ENCODE measurements at regions not wholly inside any gene's neighbourhood (a gene's known extent, or its start where the extent isn't known, plus 50 kb on each side); places are given as distances from the start of the nearest gene placed in this dataset.

- no peak for DNase-seq (ENCODE audit: low read depth)
These were observed 196.4 kb downstream of the SIM1 start for GRCh38 chr6:100268326-100268725.

DNA sequence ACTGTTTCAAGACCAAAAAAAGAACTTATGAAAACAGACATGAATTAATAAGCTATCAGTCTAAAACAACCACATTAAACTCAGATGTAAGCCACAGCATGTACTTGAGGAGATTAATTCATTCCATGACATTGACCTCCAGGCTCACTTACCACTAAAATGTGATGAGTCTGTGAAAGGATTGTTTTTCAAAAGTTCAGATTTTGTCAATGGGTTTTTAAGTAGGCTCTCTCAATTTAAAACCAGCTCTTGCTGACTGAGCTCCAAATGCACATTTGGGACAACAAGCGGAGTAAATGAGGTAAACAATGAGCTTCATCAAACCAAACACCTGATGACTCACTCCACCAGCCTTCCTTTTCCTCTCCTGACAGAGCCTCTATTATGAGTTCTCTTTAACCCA lies 197.0 kb downstream of the SIM1 start:
- no peak for DNase-seq (ENCODE audit: low read depth)

- no peak for DNase-seq (ENCODE audit: low read depth)
These were observed 198.0 kb downstream of the SIM1 start for GRCh38 chr6:100266494-100267401.

DNA sequence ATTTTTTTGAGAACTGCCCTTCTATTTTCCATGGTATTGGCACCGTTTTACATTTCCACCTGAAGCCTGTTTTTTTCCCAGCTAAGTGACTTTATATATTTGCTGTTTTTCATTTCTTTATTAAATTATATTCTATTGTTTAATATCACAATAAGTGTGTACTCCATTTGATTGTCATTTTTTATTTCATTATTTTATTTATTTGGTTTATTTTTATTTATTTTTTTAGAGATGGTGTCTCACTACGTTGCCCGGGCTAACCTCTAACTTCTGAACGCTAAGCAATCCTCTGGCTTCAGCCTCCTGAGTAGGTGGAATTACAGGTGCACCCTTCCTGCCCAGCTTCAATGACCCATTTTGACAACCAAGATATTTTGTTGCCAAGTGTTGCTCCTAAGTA lies 202.6 kb downstream of the SIM1 start:
- DNase-seq (ENCODE audit: low read depth) = no peak

DNA sequence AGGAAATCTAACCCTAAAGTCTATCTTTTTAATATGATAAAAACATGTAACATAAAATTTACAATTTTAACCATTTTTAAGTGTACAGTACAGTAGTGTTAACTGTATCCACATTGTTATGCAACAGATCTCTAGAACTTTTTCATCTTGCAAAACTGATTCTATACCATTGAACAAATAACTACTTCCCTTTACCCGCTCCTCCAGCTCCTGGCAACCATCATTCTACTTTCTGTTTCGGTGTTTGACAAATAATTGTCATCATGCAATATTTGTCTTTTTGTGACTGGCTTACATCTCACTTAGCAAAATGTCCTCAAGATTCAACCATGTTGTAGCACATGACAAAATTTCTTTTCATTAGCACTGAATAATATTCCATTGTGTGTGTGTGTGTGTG lies 203.2 kb downstream of the SIM1 start:
- no peak for DNase-seq (ENCODE audit: low read depth)

- DNase-seq (ENCODE audit: low read depth) = no peak
These were observed 204.1 kb downstream of the SIM1 start for GRCh38 chr6:100260584-100260983.

DNA sequence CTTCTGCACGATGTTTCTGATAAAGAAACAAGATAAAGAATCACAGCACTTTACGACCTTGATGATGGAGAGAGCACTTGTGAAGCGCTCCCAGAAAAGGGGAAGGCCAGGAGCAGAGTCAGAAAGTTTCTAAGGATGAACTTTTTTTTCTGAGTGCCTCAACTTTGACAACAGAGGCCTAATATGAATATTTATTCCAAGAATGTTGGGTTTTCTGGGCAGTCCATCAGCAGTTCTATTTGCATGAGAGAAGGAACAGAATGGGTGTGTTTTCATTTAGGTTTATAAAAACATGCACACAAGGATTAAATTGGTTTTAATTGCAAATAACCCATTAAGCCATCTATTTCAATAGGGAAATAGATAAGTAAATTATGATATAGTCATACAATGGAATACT lies 204.9 kb downstream of the SIM1 start:
- DNase-seq (ENCODE audit: low read depth) = no peak

DNA sequence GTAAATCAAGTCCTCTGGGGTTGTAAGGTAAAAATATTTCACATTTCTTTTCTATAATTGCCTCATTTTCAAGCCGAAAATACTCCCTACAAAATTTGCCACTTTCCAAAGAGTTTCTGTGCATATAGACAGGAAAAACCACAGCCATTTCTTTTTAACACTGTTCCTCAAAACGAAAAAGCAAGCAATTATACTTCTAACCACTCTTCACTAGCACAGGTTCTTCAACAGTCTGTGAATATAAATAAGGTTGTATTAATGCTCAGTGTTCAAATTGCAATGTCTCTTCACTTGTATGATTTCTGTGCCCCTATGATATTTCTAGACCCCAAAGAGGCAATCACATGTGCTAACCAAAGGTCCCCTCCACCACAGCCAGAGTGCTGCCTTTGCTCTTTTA lies 206.0 kb downstream of the SIM1 start:
- no peak for DNase-seq (ENCODE audit: low read depth)

- DNase-seq (ENCODE audit: low read depth) = no peak
These were observed 206.8 kb downstream of the SIM1 start for GRCh38 chr6:100257793-100258395.

- no peak for DNase-seq (ENCODE audit: low read depth)
These were observed 209.0 kb downstream of the SIM1 start for GRCh38 chr6:100255701-100256100.

GRCh38 chr6:100247123-100247522 lies 217.6 kb downstream of the SIM1 start:
- DNase-seq (ENCODE audit: low read depth) = no peak

DNA sequence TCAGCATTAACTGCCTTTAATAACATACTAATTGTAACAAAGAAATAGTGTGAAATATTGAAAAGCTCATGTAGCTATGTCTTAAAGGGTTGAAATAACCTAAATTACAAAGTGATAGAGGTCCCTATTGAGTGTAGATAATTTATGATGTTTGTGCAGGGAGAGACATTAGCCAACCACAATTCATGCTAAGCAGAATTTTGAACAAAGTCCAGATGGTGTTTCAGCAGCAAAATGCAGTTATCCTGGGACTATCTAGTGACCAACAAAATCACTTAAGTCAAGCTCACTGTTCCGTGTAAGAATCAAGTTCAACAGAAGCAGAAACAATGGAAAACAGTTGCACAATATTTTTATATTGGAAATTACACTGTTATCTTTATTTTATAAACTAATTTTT lies 218.5 kb downstream of the SIM1 start:
- DNase-seq (ENCODE audit: low read depth) = no peak

DNA sequence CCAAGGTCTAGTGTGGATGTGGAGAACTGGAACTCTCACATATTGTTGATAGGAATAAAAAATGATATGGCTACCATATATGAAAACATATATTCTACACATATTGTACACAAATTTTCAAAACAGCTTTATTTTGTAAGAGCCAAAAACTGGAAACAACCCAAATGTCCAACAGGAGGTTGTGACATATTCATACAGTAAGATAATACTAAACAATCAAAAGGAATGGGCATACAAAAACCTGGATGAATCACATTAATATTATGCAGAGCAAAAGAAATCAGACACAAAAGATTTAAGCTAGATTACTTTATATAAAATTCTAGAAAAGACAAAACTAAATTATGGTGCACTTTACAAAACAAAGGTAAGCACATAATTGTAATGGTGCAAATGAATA lies 223.9 kb downstream of the SIM1 start:
- DNase-seq (ENCODE audit: low read depth) = no peak

GRCh38 chr6:100237821-100238220 lies 226.9 kb downstream of the SIM1 start:
- DNase-seq (ENCODE audit: low read depth) = no peak

DNA sequence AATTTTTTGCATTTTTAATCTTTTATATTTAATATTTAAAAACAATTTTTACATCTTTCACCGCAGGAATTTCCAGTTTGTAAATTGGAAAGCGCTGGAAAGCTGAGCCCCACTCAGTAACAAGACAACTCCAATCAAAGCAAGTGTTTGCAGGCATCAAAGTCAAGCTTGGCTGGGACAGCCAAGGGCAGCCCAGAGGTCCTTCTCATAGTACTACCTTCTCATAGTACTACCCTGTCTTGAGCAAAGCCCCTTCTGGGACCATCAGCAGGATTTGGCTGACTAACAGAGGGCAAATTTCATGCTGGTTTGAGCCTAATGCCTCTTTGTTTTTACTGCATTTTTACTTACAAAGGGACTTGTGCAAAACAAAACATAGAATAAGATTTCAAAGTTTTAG lies 228.3 kb downstream of the SIM1 start:
- DNase-seq (ENCODE audit: low read depth) = no peak

GRCh38 chr6:100235631-100236030 lies 229.1 kb downstream of the SIM1 start:
- no peak for DNase-seq (ENCODE audit: low read depth)

- DNase-seq (ENCODE audit: low read depth) = no peak
These were observed 230.1 kb downstream of the SIM1 start for GRCh38 chr6:100234625-100235024.

GRCh38 chr6:100232781-100233573 lies 231.7 kb downstream of the SIM1 start:
- no peak for DNase-seq (ENCODE audit: low read depth)

DNA sequence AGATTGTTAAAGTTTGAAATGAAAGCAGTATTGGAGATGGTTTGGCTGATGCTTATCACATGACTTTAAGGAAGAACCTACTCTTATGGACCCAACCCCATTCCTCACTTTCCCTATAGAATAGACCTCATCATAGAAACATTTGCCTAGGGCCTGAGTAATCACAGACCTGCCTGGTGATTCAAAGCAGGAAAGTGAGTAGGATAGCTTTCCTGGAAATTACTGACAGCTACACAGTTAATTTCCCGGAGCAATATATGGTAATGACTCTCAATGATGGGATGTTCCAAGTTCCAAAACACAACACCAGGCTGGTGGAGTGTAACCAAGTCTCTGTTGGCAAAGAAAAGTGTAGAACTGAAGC lies 233.8 kb downstream of the SIM1 start:
- no peak for DNase-seq (ENCODE audit: low read depth)

DNA sequence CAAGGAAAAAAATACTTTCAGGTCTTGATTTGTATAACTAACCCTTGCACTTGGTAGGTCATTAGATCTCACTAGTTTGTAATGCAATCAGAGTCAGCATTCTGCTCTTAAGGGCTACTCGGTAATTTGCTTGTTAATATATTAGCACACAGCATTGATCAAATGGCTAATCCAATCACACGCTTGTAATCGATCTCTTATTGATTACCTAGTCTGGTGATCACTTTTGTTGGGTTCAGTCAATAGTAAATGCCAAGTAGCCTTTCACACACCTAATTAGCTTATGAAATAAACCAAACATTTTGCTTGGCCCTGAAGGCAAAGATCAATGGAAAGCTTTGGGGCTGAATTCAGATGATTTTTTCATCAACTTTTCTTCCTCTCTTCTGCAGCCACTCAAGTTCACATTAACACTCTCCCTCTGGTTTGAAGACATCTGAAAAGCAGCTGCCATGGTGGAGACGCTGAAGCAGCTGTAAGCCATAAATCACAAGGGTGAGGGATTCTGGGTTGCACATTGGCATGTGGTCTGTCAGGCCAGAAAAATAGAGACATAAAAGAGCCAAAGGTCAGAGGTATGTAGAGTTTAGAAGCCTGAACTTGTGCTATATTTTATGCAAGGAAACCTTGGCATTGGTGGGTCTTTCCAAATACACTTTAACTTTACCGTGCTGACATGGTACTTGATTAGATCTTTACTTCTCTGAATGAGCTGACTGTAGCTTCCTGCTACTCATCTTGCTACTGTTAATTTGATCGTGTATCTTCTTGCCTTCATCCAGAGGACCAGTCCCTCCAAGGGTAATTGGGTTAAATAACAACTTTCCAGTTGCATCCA lies 234.4 kb downstream of the SIM1 start:
- no peak for DNase-seq (ENCODE audit: low read depth)

GRCh38 chr6:100229512-100229911 lies 235.2 kb downstream of the SIM1 start:
- DNase-seq (ENCODE audit: low read depth) = no peak

GRCh38 chr6:100228834-100229441 lies 234.9 kb upstream of the MCHR2 start:
- DNase-seq (ENCODE audit: low read depth) = peak; percentile 9

Measured in T-helper 22 cell (primary cell).